ENCODE measurements at regions not wholly inside any gene's neighbourhood (a gene's known extent, or its start where the extent isn't known, plus 50 kb on each side); places are given as distances from the start of the nearest gene placed in this dataset.

DNA sequence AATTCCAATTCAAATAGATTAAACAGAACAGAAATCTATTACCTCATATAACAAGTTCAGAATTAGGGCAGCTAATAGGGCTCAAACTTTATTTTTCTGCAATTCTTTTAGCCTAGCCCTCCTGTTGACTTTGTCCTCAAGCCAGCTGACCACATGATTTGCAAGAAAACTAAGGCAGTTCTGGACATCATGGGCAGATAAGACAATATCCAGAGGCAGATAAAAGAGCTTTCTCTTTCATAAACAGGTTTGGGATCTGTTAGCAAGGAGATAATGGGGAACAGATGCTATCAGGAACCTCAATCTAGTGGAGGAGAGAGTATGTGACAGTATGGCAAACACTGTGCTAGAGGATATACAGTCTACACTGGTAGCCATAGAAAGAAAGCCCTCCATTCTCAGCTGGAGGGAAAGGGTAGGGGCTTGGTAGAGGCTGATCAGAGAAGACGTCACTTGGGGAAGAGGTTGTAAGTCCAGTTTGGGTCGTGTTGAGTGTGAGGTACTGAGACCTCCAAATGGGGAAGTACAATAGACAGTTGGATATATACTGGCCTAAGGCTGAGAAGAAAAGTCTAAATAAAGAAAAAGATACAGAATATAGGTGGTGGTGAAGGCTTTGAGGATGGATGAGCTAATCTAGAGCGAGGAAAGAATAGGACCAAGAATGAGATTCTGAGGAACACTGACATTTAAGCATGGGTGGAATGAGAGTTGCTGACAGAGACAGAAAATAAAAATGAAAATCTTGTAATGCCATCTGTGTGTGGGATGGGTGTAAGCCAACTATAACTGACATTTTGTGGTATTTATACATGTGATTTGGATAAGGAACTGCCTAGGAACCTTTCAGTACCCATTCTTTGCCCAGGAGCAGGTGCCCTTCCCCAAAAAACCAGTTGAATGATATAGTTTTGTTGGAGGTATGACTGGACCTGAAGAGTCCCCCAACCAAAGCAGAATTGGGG is 67.4 kb downstream of the CYB561 start:
- Mint-ChIP-seq H3K36me3 (ENCODE audit: insufficient read depth) (peaks cover 4% of the 10 kb centered on the region), H3K27ac (ENCODE audit: low read depth) (no peak overlapping the region), H3K4me1 (peaks cover 8% of the 10 kb centered on the region), H3K27me3 (peaks cover 8% of the 10 kb centered on the region), H3K9me3 (no peaks in the 10 kb centered on the region), H3K4me3 (no peak overlapping the region)
- ATAC-seq (replicated peaks; ENCODE audit: extremely low read depth, poor library complexity, severe bottlenecking), result no peak
- DNase-seq (ENCODE audit: low spot score in 2 of 2), result no peak

DNA sequence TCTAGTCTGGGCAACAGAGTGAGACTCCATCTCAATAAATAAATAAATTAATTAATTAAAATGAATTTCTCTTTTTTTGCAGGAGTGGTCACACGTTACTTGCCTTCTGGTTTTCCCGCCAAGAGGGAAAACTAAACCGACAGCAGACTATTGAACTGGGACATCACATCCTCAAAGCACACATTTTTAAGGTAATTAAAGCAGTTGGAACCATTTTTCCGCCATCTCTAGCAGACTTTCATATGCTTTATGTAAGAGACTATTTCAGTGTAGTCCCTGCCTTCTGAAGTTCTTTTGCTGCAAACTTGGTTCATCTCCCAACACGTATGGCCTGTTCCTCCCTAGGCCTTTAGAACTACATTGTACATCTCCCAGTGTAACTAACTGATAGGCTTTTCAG is 66.5 kb downstream of the CYB561 start:
- Mint-ChIP-seq H3K9me3 (no peaks in the 10 kb centered on the region), H3K36me3 (ENCODE audit: insufficient read depth) (peaks cover 4% of the 10 kb centered on the region), H3K4me3 (no peak overlapping the region), H3K27ac (ENCODE audit: low read depth) (no peak overlapping the region), H3K4me1 (peaks cover 8% of the 10 kb centered on the region), H3K27me3 (peaks cover 2% of the 10 kb centered on the region)
- ATAC-seq (replicated peaks; ENCODE audit: extremely low read depth, poor library complexity, severe bottlenecking) (no peak), DNase-seq (ENCODE audit: low spot score in 2 of 2) (no peak)

DNA sequence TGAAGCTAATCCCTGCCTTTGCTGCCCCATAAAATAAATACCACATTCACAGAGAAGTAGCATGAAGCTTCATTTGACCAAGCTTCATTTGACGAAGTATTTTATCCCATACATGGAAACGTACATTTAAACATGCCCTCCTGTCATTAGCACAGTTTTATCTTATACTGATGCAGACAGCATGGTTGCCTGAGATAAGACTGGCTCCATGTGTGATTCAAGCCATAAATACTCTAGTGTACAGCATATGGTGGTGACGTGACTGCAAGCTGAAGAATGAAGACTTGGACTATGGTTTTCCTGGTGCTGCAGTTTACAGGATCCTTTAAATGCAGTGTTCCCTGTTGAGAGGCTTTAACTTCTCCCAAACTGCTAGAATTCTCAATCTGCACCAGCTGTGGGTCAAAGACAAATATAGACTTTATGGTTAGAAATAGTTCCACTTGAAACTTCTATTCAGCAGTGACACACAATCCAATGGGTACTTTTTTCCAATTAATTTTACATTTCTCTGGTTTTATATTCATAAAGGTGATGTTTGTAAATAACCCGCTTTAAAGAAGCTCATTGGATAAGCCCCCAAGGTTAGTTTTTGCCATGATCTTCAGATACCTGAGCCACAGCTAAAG is 64.9 kb downstream of the CYB561 start:
- no peaks in the 10 kb centered on the region for H3K9me3 Mint-ChIP-seq
- ATAC-seq (replicated peaks; ENCODE audit: extremely low read depth, poor library complexity, severe bottlenecking) (no peak), DNase-seq (ENCODE audit: low spot score in 2 of 2) (no peak)
- H3K27ac Mint-ChIP-seq (ENCODE audit: low read depth), result no peak overlapping the region
- H3K4me3 Mint-ChIP-seq, result no peak overlapping the region
- H3K36me3 Mint-ChIP-seq (ENCODE audit: insufficient read depth), result peaks cover 4% of the 10 kb centered on the region
- peaks cover 8% of the 10 kb centered on the region for H3K4me1 Mint-ChIP-seq
- H3K27me3 Mint-ChIP-seq, result no peaks in the 10 kb centered on the region

DNA sequence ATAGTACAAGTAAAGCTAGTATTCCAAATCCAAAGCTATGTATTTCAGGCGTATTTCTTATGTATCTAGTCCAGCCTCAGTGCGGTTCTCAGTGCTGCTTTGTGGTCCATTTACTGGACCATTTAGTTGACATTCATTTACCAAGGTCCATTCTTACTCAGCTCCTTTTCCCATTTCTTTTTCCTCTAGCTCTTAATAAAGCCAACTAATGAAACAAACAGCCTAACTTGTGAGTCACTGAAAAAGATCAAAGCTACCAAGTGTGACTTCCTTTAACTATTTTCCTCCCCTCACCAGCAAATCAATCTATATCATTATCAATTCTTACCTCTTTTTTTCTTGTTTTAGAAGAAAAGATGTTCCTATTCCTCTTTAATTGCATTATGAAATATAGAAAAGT is 64.0 kb downstream of the CYB561 start:
- H3K4me1 Mint-ChIP-seq, result peaks cover 8% of the 10 kb centered on the region
- no peak for DNase-seq (ENCODE audit: low spot score in 2 of 2)
- peaks cover 4% of the 10 kb centered on the region for H3K36me3 Mint-ChIP-seq (ENCODE audit: insufficient read depth)
- no peak for ATAC-seq (replicated peaks; ENCODE audit: extremely low read depth, poor library complexity, severe bottlenecking)
- no peaks in the 10 kb centered on the region for H3K9me3 Mint-ChIP-seq
- H3K4me3 Mint-ChIP-seq, result no peak overlapping the region
- H3K27ac Mint-ChIP-seq (ENCODE audit: low read depth), result no peak overlapping the region
- no peaks in the 10 kb centered on the region for H3K27me3 Mint-ChIP-seq
